ENCODE measurements at regions not wholly inside any gene's neighbourhood (a gene's known extent, or its start where the extent isn't known, plus 50 kb on each side); places are given as distances from the start of the nearest gene placed in this dataset.

DNA sequence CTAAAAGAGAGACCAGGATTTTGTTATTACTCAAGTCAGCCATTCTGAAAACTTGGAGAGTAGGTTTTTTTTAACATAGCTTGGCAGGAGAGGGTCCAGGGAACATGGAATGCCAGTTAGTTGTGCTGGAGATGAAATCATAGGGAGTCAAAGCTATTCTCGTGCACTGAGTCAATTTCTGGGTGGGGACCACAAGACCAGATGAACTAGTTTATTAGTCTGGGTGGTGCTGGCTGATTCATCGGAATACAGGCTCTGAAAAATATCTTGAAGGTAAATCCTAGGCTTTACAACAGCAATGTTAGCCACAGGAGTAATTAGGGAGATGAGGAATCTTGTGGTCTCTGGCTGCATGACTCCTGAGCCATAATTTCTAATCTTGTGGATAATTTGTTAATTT is 921.4 kb downstream of the TRIB2 start:
- H3K79me1 ChIP-seq (ENCODE audit: low read depth, low read length) = no peaks in the 10 kb centered on the region
- H4K20me1 ChIP-seq (replicated peaks in 1 of 2; ENCODE audit: control insufficient read depth in 1 of 2, insufficient read depth in 2 of 2, low read length in 2 of 2) = no peaks in the 10 kb centered on the region
- no peak for FAIRE-seq
- no peaks in the 10 kb centered on the region for H3K9me3 ChIP-seq (ENCODE audit: insufficient read depth in 2 of 2, low read depth in 1 of 2, low read length in 1 of 2)
- no peak overlapping the region for H3K23ac ChIP-seq (ENCODE audit: insufficient read length)
- POLR2A ChIA-PET (ENCODE audit: partially characterized antibody) = no interaction called here
- no peak overlapping the region for H3K9ac ChIP-seq (replicated peaks in 1 of 4; ENCODE audit: extremely low read depth in 1 of 4, low read depth in 3 of 4, low read length in 3 of 4)
- no peak overlapping the region for H2BK20ac ChIP-seq (ENCODE audit: low read length)
- no peak overlapping the region for H2BK12ac ChIP-seq (ENCODE audit: low read depth, low read length)
- CTCF ChIA-PET (ENCODE audit: partially characterized antibody) = no interaction called here
- H3K27ac ChIP-seq (ENCODE audit: low read depth, low read length) = no peak overlapping the region
- H3K4me2 ChIP-seq (ENCODE audit: insufficient read depth in 1 of 2, low read depth in 2 of 2, low read length in 2 of 2) = no peak overlapping the region
- H3K4me1 ChIP-seq (replicated peaks in 1 of 4; ENCODE audit: control insufficient read depth in 3 of 4, insufficient read depth in 4 of 4, low read length in 3 of 4) = no peaks in the 10 kb centered on the region
- no peaks in the 10 kb centered on the region for H3K27me3 ChIP-seq (replicated peaks in 1 of 4; ENCODE audit: control insufficient read depth in 3 of 4, extremely low read depth in 1 of 4, insufficient read depth in 3 of 4, low read length in 3 of 4)
- H2AK5ac ChIP-seq (ENCODE audit: low read depth, low read length) = no peak overlapping the region
- no peak overlapping the region for H3K14ac ChIP-seq (ENCODE audit: insufficient read length)
- no peak overlapping the region for H3K18ac ChIP-seq (ENCODE audit: extremely low read depth, low read length)
- no peaks in the 10 kb centered on the region for H3K79me2 ChIP-seq (ENCODE audit: control insufficient read depth in 1 of 2, insufficient read depth in 2 of 2, low read length in 2 of 2)
- no peak overlapping the region for H3K4ac ChIP-seq (replicated peaks; ENCODE audit: insufficient read length, low read depth, low read length)
- no peak overlapping the region for H3K56ac ChIP-seq (replicated peaks; ENCODE audit: insufficient read length, low read depth, low read length)
- H3K4me3 ChIP-seq (ENCODE audit: extremely low read depth in 1 of 4, insufficient read depth in 2 of 4, low read depth in 3 of 4, low read length in 4 of 4) = no peak overlapping the region
- no peaks in the 10 kb centered on the region for H3K23me2 ChIP-seq (ENCODE audit: low read depth, low read length)
- no peak overlapping the region for H4K91ac ChIP-seq (replicated peaks; ENCODE audit: insufficient read length, low read length)
- H2AFZ ChIP-seq (ENCODE audit: low read length) = no peak overlapping the region
- WGBS, 2 experiments (ENCODE audit: extremely low coverage in 1 of 2, insufficient coverage in 1 of 2, insufficient read length in 1 of 2, insufficient replicate concordance in 2 of 2, low coverage in 1 of 2, low lambda C conversion rate in 2 of 2, missing lambda C conversion rate in 1 of 2) = 96% methylated on average over 2 of the region's 2 CpGs; no CpG with 5 or more reads in 1 of the 2 experiments
- H3K36me3 ChIP-seq (ENCODE audit: control insufficient read depth in 2 of 4, insufficient read depth in 4 of 4, low read length in 3 of 4) = no peaks in the 10 kb centered on the region
- no peak overlapping the region for H2BK15ac ChIP-seq (ENCODE audit: low read length)
- H4K5ac ChIP-seq (ENCODE audit: insufficient read length, low read depth, low read length) = no peak overlapping the region
- DNase-seq (ENCODE audit: low read depth in 1 of 2, low spot score in 2 of 2) = no peak
- no peak overlapping the region for H2BK120ac ChIP-seq (replicated peaks; ENCODE audit: low read depth, low read length)
- TF ChIP-seq SP2 (IDR thresholded peaks at IDR 0.05; ENCODE audit: low read length) (no peak), SIN3A (conservative IDR thresholded peaks at IDR 0.05 in 1 of 2, IDR thresholded peaks at IDR 0.05 in 1 of 2; ENCODE audit: low read depth in 1 of 2, low read length in 2 of 2) (no peak)
- no peak overlapping the region for H4K8ac ChIP-seq (ENCODE audit: extremely low read depth, insufficient read depth, low read length)
- H2BK5ac ChIP-seq (ENCODE audit: low read depth, low read length) = no peak overlapping the region

Data from H1 (cell line).